ENCODE measurements at regions not wholly inside any gene's neighbourhood (a gene's known extent, or its start where the extent isn't known, plus 50 kb on each side); places are given as distances from the start of the nearest gene placed in this dataset.

DNA sequence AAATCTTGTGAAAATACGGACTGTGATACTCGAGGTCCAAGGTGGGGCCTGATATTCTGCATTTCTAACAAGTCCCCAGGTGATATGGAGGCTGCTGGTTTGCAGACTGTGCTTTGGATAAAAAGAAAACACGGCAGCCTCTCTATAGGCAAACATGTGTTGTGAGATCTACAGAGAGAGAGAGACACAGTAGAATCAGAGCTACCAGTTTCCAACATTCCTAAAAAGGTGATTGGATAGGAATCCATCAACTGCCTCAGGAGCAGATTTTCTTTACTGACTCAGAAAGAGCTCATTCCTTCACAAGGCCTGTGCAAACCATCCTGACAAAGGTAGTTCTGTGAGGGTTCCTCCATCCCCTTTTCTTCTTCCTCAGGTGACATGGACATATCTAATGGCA lies 651.6 kb upstream of the CAMK1G start:
- DNase-seq (ENCODE audit: low spot score) = no peak
- FAIRE-seq = no peak

DNA sequence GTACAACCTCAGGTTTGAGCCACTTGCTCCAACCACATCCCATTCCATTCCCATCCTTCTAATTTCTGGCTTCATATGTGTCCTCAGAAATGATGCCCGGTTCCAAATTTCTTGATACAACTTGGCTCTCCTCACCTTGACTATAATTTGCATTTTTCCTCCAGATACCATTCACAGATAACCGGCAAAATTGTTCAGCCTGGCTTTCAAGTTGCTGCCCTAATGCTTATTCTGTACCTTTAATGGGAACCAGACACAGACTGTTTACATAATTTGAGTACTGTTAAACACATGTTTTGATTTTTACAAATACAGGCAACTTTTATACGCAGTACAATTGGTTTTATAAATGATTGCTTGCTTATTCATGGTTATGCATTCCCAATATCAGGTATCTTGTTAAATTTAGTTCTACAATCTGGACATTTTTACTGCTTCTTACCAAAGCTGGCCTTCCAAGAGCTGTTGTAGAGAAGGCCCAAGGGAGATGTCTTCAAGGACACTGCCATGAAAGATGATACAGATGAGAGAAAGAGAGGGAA lies 649.5 kb upstream of the CAMK1G start:
- FAIRE-seq (no peak), DNase-seq (ENCODE audit: low spot score) (no peak)

GRCh38 chr1:208934933-208935332 lies 648.6 kb upstream of the CAMK1G start:
- FAIRE-seq = no peak
- DNase-seq (ENCODE audit: low spot score) = no peak

DNA sequence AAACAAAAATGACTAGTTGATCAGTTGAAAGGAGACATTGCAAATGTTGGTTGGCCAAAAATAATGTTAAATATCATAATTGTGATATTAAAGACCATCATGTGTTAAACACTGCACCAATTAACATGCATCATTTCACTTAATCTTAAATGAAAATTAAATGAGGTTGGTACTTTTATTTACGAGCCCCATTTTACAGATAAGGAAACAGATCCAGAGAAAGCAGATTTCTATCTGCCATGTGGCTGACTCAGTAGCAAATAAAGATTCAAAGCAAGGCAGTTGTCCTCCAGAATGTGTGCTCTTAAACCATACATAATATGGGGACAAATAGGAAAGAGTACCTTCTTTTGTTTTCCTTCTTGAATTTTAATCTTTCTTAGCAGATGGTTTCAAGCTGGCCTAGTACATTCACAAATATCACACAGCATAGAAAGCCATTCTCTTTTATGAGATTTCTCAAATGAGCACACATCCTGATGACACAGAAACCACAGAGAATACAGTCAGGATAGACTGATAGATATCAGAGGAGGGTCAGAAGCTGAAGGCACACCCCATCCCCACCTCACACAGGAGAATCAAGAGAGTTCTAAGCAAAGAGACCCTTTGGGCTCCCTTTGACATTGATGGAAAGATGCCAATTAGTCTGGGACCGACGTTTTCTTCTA lies 647.9 kb upstream of the CAMK1G start:
- DNase-seq (ENCODE audit: low spot score) = no peak
- FAIRE-seq = no peak

DNA sequence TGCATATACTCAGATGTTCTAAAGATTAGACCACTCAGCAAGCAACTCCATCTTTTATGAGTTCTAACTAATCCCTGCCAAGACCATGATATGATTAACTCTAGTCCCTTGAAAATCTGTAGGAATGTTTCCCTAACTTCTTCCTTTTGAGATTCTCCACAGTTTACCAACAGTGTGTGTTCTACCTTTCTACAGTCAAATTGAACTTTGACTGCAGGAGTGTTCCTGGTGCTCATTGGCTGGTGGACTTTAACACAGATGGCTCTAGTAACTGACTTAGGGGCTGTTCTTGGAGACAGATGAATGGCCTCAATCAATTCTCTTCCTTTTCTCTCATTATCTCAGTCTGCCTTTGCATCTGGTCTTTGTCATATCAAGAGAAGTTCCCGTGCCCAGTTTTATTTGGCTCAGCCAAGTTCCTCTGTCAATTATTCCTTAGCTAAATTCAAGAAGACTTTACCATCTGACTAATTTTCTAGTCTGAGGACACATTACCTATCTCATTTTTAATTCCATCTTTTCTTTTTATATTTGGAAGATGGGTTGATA lies 643.9 kb upstream of the CAMK1G start:
- FAIRE-seq = no peak

DNA sequence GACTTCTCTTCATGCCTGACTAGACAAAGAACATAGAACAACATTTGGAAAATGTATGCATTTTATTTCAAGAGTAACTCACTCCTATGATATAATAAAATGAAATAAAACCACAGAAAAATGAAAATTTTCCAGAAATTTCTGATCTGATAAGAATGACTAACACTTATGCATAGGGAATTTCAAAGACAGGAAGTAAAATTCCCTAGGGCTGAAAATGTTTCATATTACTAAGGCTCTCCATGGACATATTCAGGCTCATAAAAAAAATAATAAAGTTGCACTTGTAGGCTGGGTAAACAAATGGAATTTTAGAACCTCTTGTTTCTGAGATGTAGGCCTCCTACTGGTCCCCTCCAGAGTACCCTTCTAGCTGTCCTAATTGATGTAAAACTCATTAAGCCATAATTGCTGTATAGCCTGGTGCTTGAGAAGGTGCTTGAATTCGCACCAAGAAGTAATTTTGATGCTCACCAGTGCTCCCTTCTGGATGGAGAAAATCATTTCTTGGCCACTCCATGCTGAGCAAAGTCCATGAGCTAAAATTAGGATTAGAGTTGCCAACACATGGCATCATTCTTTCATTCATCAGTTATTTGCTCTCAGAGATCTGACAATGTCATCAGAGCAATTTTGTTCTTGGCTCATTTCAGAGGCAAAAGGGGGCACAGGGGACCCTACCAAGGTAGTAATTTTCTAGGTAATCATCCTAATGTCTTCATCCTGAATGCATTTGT lies 641.0 kb upstream of the CAMK1G start:
- no peak for DNase-seq (ENCODE audit: low spot score)
- no peak for FAIRE-seq

More for the DNA sequence above, 643.9 kb upstream of the CAMK1G start:
- no peak for DNase-seq (ENCODE audit: low spot score)

DNA sequence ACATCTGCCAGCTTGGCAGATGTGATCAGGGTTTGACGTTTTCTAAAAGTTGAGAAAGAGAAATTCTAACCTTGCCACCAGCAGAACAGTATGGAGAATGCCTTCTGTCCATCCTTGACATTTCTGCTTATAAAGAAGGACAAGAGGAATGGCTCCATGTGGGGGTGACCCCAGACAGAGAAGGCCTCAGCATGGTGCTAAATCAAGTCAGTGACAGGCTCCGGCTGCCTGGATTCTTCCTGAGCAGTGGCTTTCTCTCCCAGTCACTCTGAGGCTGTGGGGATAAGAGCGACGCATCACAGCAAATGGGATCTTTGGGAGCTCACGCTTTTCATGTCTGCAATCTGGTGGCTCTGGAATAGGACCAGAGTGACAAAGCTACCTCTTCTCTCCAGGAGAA lies 640.2 kb upstream of the CAMK1G start:
- FAIRE-seq (no peak), DNase-seq (ENCODE audit: low spot score) (no peak)

DNA sequence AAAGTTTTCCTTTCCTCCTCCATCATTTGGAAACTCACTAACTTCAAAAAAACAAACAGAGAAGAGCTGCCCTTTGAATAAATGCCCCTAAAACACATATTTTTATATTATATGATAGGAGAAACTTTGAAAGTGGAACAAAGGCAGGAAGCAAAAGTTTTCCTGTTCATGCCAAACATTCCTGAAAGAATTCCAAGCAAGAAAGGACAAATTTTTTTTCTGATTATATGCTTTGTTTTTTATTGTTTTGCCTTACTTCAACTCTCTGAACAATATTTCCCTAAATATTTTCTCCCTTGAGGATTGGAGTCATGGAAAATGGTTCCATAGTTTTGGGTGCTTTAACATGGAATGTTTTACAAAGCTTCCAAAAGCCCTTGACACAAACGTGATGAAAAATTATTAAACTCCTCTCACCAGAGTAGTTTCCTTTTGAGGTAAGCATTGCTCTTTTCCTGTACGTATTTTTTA lies 638.5 kb upstream of the CAMK1G start:
- no peak for FAIRE-seq
- no peak for DNase-seq (ENCODE audit: low spot score)

DNA sequence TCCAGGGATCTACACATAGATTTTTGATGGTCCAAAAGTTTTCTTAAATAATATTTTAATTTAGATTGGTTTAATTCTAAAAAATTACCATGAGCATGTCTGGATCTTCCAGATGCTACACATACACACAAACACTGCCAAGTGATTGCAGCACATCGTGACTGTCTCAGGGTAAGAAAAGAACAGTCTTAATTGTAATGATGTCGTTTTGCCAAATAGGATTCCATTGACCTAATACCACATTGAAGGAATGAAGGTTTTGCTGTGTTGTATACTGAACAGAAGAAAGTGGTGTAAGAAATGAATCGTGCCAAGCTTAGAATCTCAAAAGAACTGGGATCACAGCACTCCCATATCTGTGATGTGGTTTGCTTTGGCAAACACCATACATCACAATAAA lies 633.3 kb upstream of the CAMK1G start:
- no peak for FAIRE-seq
- no peak for DNase-seq (ENCODE audit: low spot score)

GRCh38 chr1:208951026-208951525 lies 632.4 kb upstream of the CAMK1G start:
- no peak for FAIRE-seq

GRCh38 chr1:208951908-208952307 lies 631.6 kb upstream of the CAMK1G start:
- FAIRE-seq = no peak
- no peak for DNase-seq (ENCODE audit: low spot score)

More at GRCh38 chr1:208951026-208951525, 632.4 kb upstream of the CAMK1G start:
- no peak for DNase-seq (ENCODE audit: low spot score)

- DNase-seq (ENCODE audit: low spot score) = no peak
- FAIRE-seq = no peak
These were observed 620.6 kb upstream of the CAMK1G start for GRCh38 chr1:208962867-208963266.

DNA sequence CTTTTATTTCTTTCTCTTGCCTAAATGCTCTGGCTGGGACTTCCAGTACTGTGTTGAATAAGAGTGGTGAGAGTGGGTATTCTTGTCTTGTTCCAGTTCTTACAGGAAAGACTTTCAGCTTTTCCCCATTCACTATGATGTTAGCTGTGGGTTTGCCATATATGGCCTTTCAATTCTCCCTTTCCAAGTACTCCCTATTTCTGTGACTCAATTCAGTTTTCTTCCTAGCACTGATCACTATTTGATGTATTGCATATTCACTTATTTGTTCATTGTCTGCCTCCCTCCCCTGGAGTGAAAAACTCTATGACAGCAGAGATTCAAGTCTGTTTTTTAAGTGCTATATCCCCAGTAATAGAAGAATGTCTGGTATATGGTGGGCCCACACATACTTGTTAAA lies 618.2 kb upstream of the CAMK1G start:
- FAIRE-seq = no peak
- no peak for DNase-seq (ENCODE audit: low spot score)

DNA sequence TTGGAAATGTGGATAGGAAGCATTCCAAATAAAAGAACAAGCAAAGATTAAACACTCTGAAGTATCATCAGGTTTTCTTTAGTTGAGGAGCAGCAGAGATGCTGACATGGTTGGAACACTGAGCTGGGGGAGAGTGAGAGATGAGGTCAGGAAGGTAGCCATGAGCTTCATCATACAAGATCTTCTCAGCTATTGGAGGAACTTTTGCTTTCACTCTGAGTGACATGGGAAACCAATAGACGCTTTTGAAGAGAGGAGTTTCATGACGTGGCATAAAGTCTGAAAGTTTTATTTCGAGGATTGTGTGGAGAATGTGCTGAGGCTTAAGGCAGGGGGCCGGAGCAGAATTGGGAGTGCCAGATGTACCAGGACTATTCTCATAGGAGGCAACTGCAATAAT lies 616.2 kb upstream of the CAMK1G start:
- DNase-seq (ENCODE audit: low spot score) (no peak), FAIRE-seq (no peak)

GRCh38 chr1:208974717-208975116 lies 608.8 kb upstream of the CAMK1G start:
- DNase-seq (ENCODE audit: low spot score) = no peak
- FAIRE-seq = no peak

- DNase-seq (ENCODE audit: low spot score) = no peak
- FAIRE-seq = no peak
These were observed 608.1 kb upstream of the CAMK1G start for GRCh38 chr1:208975456-208975855.

GRCh38 chr1:208977012-208977411 lies 606.5 kb upstream of the CAMK1G start:
- no peak for FAIRE-seq

DNA sequence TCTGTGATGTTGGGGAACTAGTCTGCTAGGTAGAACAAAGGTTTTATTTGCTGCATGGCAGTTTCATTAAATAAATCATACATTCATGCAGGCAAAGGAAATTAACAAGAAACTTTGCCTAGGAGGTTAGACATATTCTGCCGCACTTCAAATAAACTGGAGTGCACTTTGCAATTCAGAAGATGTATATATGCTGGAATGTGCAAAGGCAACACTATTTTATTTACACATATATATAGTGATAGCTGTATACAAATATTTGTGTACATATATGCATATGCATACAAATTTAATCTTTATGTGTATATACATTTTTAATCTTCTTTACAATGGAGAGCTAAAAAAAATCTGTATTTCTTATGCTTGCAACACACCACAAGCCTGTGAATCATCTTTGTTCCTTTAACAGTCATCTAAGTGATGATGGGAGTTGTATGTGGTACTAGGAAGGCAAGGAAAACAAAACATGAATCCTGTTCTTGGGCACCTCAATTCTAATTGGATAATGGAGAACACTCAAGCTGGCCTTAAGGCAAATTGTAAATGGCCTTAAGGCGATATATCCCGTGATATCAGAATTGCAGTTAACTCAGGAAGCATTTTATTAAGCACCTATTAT lies 605.8 kb upstream of the CAMK1G start:
- DNase-seq (ENCODE audit: low spot score) = no peak
- FAIRE-seq = no peak

More at GRCh38 chr1:208977012-208977411, 606.5 kb upstream of the CAMK1G start:
- no peak for DNase-seq (ENCODE audit: low spot score)

- FAIRE-seq = no peak
- DNase-seq (ENCODE audit: low spot score) = no peak
These were observed 603.7 kb upstream of the CAMK1G start for GRCh38 chr1:208979776-208980175.

DNA sequence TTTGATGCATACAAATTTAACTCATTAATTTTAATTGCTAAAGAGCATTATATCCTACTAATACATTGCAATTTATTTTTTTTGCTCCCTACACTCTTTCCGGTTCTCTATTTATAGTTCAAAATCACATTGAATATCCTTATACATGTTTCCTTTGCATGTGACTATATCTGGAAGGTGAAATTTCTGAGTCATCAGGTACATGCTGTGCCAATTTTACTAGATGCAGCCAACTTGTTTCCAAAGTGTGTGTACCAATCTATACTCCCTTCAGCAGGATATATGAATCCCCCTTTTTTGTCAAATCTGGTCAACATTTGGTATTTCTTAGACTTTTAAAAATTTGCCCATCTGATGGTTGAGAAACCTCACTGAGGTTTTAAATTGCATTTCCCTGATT lies 602.9 kb upstream of the CAMK1G start:
- FAIRE-seq = no peak
- no peak for DNase-seq (ENCODE audit: low spot score)

- DNase-seq (ENCODE audit: low spot score) (peak; percentile 17), FAIRE-seq (no peak)
These were observed 598.3 kb upstream of the CAMK1G start for GRCh38 chr1:208985231-208985630.

- DNase-seq (ENCODE audit: low spot score) (peak; percentile 55), FAIRE-seq (no peak)
These were observed 594.7 kb upstream of the CAMK1G start for GRCh38 chr1:208988811-208989222.

Measured in urothelium cell line (cell line).